Left ventricle myocardium inferior (tissue), 1 donor: ENCODE measurements at regions not wholly inside any gene's neighbourhood (a gene's known extent, or its start where the extent isn't known, plus 50 kb on each side); places are given as distances from the start of the nearest gene placed in this dataset.

Source experiments
- DNase-seq: peaks from one replicate; pipeline ENCODE4 v3.0.0-alpha.2; 2020
- H3K27ac ChIP-seq: fragments of 200-600 bp; replicated peaks from 2 replicates; pipeline ENCODE4 v1.8.0; 2021
- H3K27me3 ChIP-seq: fragments of 200-600 bp; 2 replicates; pipeline ENCODE4 v1.8.0; 2021; ENCODE audit warnings: low read depth
- H3K36me3 ChIP-seq: fragments of 200-600 bp; 2 replicates; pipeline ENCODE4 v1.8.0; 2021
- H3K4me1 ChIP-seq: fragments of 200-600 bp; 2 replicates; pipeline ENCODE4 v1.8.0; 2021
- H3K4me3 ChIP-seq: fragments of 200-600 bp; 2 replicates; pipeline ENCODE4 v1.8.0; 2021; ENCODE audit warnings: mild to moderate bottlenecking, moderate library complexity
- H3K9me3 ChIP-seq: fragments of 200-600 bp; replicated peaks from 2 replicates; pipeline ENCODE4 v1.8.0; 2021
- CTCF ChIP-seq: fragments of 200-600 bp; IDR thresholded peaks from 2 replicates; pipeline ENCODE4 v1.8.0; 2021; ENCODE audit warnings: antibody characterized with exemption, mild to moderate bottlenecking, borderline replicate concordance
- intact Hi-C: fragments of 100-400 bp; cut with micrococcal nuclease; formaldehyde crosslinking; loops from one replicate; pipeline ENCODE4 v1.11.0; 2022
- donor health status: DM: no; HTN: yes; CAD: no; lungs with severe emphysema.

- intact Hi-C loops: no loop called here
- H3K27me3 ChIP-seq: peaks cover 63% of the 10 kb centered on the region
- H3K36me3 ChIP-seq: no peaks in the 10 kb centered on the region
- DNase-seq: no peak
- H3K27ac ChIP-seq: no peak overlapping the region
- H3K4me1 ChIP-seq: no peaks in the 10 kb centered on the region
- H3K4me3 ChIP-seq: no peak overlapping the region
- no peaks in the 10 kb centered on the region for H3K9me3 ChIP-seq
- TF ChIP-seq CTCF: no peak
Measured at GRCh38 chr10:128710098-128710797, 584.0 kb upstream of the MKI67 start.

GRCh38 chr10:128710798-128711183 is 584.6 kb upstream of the MKI67 start:
- Histone ChIP-seq H3K4me3 (no peak overlapping the region), H3K36me3 (no peaks in the 10 kb centered on the region), H3K4me1 (no peaks in the 10 kb centered on the region), H3K27me3 (peaks cover 69% of the 10 kb centered on the region), H3K9me3 (no peaks in the 10 kb centered on the region), H3K27ac (no peak overlapping the region)
- DNase-seq: no peak
- intact Hi-C loops: no loop called here
- no peak for TF ChIP-seq CTCF

DNA sequence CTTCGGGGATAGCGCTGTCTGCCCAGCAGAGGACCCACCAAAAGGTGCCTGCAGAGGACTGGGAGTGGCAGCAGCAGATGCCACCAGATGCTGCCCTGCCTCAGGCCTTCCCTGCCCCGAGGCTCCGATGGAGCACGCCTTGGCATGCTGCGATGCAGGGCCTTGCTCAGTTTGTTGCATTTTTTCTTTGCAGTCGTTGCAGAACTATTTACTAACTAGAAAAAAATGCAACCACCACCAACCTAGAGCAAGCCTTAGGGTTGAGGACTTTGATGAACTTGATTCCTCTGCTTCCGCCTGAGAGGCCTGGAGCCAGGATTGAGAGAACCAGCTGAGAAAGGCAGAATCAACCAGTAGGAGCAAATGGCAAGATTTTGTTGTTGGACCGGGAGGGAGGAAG is 585.6 kb upstream of the MKI67 start:
- H3K36me3 ChIP-seq: no peaks in the 10 kb centered on the region
- H3K9me3 ChIP-seq: no peaks in the 10 kb centered on the region
- H3K4me3 ChIP-seq: no peak overlapping the region
- no peak overlapping the region for H3K27ac ChIP-seq
- no peaks in the 10 kb centered on the region for H3K4me1 ChIP-seq
- intact Hi-C loops: no loop called here
- TF ChIP-seq CTCF: no peak
- no peak for DNase-seq
- peaks cover 73% of the 10 kb centered on the region for H3K27me3 ChIP-seq

DNA sequence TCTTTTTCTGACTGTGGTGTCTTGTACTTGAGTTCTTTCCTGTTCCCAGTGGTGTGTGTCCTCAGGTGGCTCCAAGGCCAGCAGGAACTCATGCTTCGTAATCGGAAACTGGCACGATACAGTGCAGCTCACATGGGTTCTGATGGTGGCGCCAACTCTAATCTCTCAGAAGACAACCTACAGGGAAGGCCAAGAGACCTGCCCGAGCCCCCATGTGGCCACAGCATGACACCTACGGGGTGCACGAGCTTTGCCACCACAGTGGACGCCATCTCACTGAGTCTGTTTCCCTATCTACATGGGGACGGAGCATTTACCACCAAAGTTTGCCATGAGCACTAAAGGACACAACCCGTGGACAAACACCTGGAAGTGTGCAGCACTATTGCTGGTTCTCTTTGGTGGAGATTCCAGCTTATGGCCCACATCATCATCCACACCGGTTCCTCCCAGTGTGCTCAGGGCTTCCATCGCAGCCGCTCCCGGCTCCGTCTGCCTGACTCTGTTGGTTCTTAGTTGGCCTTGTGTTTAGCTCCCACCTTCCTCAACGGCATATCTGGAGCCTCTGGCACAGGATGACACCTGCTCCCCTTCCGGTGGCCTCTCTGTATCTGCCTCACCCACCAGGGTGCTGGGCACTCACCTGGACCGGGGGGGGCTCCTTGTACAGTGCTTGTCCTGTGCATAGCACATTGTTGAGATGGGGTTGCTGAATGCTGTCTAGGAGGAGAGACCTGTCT is 586.6 kb upstream of the MKI67 start:
- DNase-seq: no peak
- TF ChIP-seq CTCF: no peak
- Histone ChIP-seq H3K27me3 (peaks cover 66% of the 10 kb centered on the region), H3K9me3 (no peaks in the 10 kb centered on the region), H3K4me1 (no peaks in the 10 kb centered on the region), H3K27ac (no peak overlapping the region), H3K4me3 (no peak overlapping the region), H3K36me3 (no peaks in the 10 kb centered on the region)
- intact Hi-C loops: no loop called here

DNA sequence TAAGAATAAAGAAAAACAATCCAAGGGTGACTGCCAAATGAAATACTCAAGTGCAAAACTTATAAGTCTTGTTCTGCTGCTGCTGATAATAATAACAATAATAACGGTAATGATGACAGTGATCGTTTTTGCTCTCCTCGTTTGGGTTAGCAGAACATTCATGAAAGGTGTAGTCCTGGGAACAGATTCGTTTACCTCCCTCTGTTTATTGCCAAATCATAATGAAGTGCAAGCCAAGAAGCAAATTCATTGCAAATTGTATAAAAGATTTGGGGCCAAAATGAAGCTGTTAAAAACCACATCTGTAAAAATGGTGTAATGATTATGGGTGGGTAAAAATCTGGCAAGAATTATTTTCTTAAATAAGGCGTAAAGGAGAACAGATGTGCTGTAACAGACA is 587.2 kb upstream of the MKI67 start:
- H3K4me1 ChIP-seq: no peaks in the 10 kb centered on the region
- no peak for DNase-seq
- no peaks in the 10 kb centered on the region for H3K36me3 ChIP-seq
- no peaks in the 10 kb centered on the region for H3K9me3 ChIP-seq
- H3K27ac ChIP-seq: no peak overlapping the region
- TF ChIP-seq CTCF: no peak
- intact Hi-C loops: no loop called here
- H3K27me3 ChIP-seq: peaks cover 66% of the 10 kb centered on the region
- no peak overlapping the region for H3K4me3 ChIP-seq
